DND-41 (cell line): ENCODE measurements at regions not wholly inside any gene's neighbourhood (a gene's known extent, or its start where the extent isn't known, plus 50 kb on each side); places are given as distances from the start of the nearest gene placed in this dataset.

Experiments used
- EZH2 ChIP-seq: IDR thresholded peaks from 3 replicates; pipeline ENCODE4 v1.6.1; 2012; ENCODE audit warnings: borderline replicate concordance, low read depth, mild to moderate bottlenecking, moderate library complexity, low read length, inconsistent platforms; ENCODE audit not compliant: severe bottlenecking
- TF ChIP-seq, protein P1 (sequence below): IDR thresholded peaks from 2 replicates; pipeline ENCODE4 v1.5.1; 2012; ENCODE audit warnings: borderline replicate concordance, low read length, moderate library complexity, mild to moderate bottlenecking; ENCODE audit not compliant: poor library complexity, severe bottlenecking; ENCODE audit errors: extremely low read depth

DNA sequence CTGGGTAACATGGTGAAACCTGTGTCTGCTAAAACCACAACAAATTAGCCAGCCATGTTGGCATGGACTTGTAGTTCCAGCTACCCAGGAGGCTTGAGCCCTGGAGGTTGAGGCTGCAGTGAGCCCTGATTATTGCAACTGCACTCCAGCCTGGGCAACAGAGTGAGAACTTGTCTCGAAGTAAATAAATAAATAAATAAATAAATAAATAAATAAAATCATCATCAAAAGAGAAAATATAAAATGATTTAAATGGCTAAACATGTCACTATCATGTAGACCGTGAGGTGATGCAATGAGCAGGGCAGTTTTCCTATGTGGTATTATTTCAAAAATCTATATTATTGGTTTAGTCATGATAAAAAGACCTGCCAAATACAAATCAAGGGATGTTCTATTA is 2074.3 kb downstream of the PCDH9 start:
- TF ChIP-seq, protein P1, sequence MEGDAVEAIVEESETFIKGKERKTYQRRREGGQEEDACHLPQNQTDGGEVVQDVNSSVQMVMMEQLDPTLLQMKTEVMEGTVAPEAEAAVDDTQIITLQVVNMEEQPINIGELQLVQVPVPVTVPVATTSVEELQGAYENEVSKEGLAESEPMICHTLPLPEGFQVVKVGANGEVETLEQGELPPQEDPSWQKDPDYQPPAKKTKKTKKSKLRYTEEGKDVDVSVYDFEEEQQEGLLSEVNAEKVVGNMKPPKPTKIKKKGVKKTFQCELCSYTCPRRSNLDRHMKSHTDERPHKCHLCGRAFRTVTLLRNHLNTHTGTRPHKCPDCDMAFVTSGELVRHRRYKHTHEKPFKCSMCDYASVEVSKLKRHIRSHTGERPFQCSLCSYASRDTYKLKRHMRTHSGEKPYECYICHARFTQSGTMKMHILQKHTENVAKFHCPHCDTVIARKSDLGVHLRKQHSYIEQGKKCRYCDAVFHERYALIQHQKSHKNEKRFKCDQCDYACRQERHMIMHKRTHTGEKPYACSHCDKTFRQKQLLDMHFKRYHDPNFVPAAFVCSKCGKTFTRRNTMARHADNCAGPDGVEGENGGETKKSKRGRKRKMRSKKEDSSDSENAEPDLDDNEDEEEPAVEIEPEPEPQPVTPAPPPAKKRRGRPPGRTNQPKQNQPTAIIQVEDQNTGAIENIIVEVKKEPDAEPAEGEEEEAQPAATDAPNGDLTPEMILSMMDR: no peak
- no peak for TF ChIP-seq EZH2
